WTC11 (cell line): ENCODE measurements at regions not wholly inside any gene's neighbourhood (a gene's known extent, or its start where the extent isn't known, plus 50 kb on each side); places are given as distances from the start of the nearest gene placed in this dataset.

Source experiments
- ATAC-seq: fragments of 200-7000 bp; cut with Tn5 transposase; 2 replicates; pipeline ENCODE4 v1.10.0; 2021; ENCODE audit warnings: mild to moderate bottlenecking, moderate library complexity
- CTCF ChIA-PET: fragments of 300-600 bp; sonication (Branson Sonifier 250); formaldehyde crosslinking; loops from one replicate; lab custom pipeline; 2021; ENCODE audit warnings: antibody characterized with exemption; lab: Charles Lee
- POLR2A ChIA-PET: fragments of 350-600 bp; sonication (Branson Sonifier 250); formaldehyde crosslinking; loops from one replicate; lab custom pipeline; 2021; ENCODE audit warnings: antibody characterized with exemption; lab: Charles Lee
- DNase-seq: peaks from one replicate; pipeline ENCODE4 v3.0.0; 2021; ENCODE audit warnings: low spot score
- H3K27ac Mint-ChIP-seq: 2 replicates; pipeline ENCODE4 v1.8.0; 2021; ENCODE audit warnings: mixed read lengths
- H3K27me3 Mint-ChIP-seq: 2 replicates; pipeline ENCODE4 v1.8.0; 2021; ENCODE audit warnings: low read depth, mild to moderate bottlenecking, moderate library complexity, mixed read lengths
- H3K36me3 Mint-ChIP-seq: 2 replicates; pipeline ENCODE4 v1.8.0; 2021; ENCODE audit warnings: mixed read lengths
- H3K4me1 Mint-ChIP-seq: 2 replicates; pipeline ENCODE4 v1.8.0; 2022; ENCODE audit warnings: mixed read lengths
- H3K4me3 Mint-ChIP-seq: 2 replicates; pipeline ENCODE4 v1.8.0; 2021; ENCODE audit warnings: mild to moderate bottlenecking, moderate library complexity, mixed read lengths
- H3K9me3 Mint-ChIP-seq: 2 replicates; pipeline ENCODE4 v1.8.0; 2021; ENCODE audit warnings: mixed read lengths
- ELF4 ChIP-seq: sonication (generic); formaldehyde crosslinking; IDR thresholded peaks from 2 replicates; pipeline ENCODE4 v1.8.1; 2022; ENCODE audit warnings: low read depth, mild to moderate bottlenecking, moderate library complexity, missing genetic modification reagents
- KAT7 ChIP-seq: sonication (generic); formaldehyde crosslinking; IDR thresholded peaks from 2 replicates; pipeline ENCODE4 v1.8.1; 2023; ENCODE audit warnings: missing genetic modification reagents, mild to moderate bottlenecking, borderline replicate concordance
- NR2C2 ChIP-seq: sonication (generic); formaldehyde crosslinking; IDR thresholded peaks from 2 replicates; pipeline ENCODE4 v1.8.0; 2022; ENCODE audit warnings: mild to moderate bottlenecking, missing genetic modification reagents
- RELA ChIP-seq: sonication (generic); formaldehyde crosslinking; IDR thresholded peaks from 2 replicates; pipeline ENCODE4 v1.8.1; 2022; ENCODE audit warnings: missing genetic modification reagents, mild to moderate bottlenecking, borderline replicate concordance
- SOX15 ChIP-seq: fragments of 250-450 bp; sonication (Bioruptor Pico); IDR thresholded peaks from 2 replicates; pipeline ENCODE4 v1.9.0; 2021; ENCODE audit warnings: mild to moderate bottlenecking
- SP1 ChIP-seq: sonication (generic); formaldehyde crosslinking; conservative IDR thresholded peaks from 2 replicates; pipeline ENCODE4 v1.8.1; 2022; ENCODE audit warnings: missing genetic modification reagents
- TEAD4 ChIP-seq: sonication (generic); formaldehyde crosslinking; IDR thresholded peaks from 2 replicates; pipeline ENCODE4 v1.8.0; 2022; ENCODE audit warnings: mild to moderate bottlenecking, missing genetic modification reagents
- ZNF219 ChIP-seq: sonication (generic); formaldehyde crosslinking; IDR thresholded peaks from 2 replicates; pipeline ENCODE4 v1.8.0; 2023; ENCODE audit warnings: missing genetic modification reagents, mild to moderate bottlenecking, borderline replicate concordance
- ZNF671 ChIP-seq: fragments of 250-450 bp; sonication (Bioruptor Pico); IDR thresholded peaks from 2 replicates; pipeline ENCODE4 v1.8.0; 2021; ENCODE audit warnings: mild to moderate bottlenecking
- TF ChIP-seq, protein P1 (sequence below): sonication (generic); formaldehyde crosslinking; IDR thresholded peaks from 2 replicates; pipeline ENCODE4 v1.8.1; 2022; ENCODE audit warnings: missing genetic modification reagents, borderline replicate concordance
- TF ChIP-seq, protein P2 (sequence below): fragments of 250-450 bp; sonication (Bioruptor Pico); IDR thresholded peaks from 2 replicates; pipeline ENCODE4 v1.9.0; 2021; ENCODE audit warnings: moderate library complexity, mild to moderate bottlenecking, inconsistent platforms, borderline replicate concordance
- TF ChIP-seq, protein P3 (sequence below): sonication (generic); formaldehyde crosslinking; IDR thresholded peaks from 2 replicates; pipeline ENCODE4 v1.8.1; 2023; ENCODE audit warnings: mild to moderate bottlenecking, missing genetic modification reagents, moderate library complexity
- TF ChIP-seq, protein P4 (sequence below): sonication (generic); formaldehyde crosslinking; conservative IDR thresholded peaks from 2 replicates; pipeline ENCODE4 v1.8.1; 2023; ENCODE audit warnings: mild to moderate bottlenecking, low read depth, missing genetic modification reagents, moderate library complexity
- TF ChIP-seq, protein P5 (sequence below): sonication (generic); formaldehyde crosslinking; IDR thresholded peaks from 2 replicates; pipeline ENCODE4 v1.8.0; 2022; ENCODE audit warnings: mild to moderate bottlenecking, missing genetic modification reagents
- TF ChIP-seq, protein P6 (sequence below): sonication (generic); formaldehyde crosslinking; IDR thresholded peaks from 2 replicates; pipeline ENCODE4 v1.8.1; 2022; ENCODE audit warnings: low read depth, mild to moderate bottlenecking, moderate library complexity, missing genetic modification reagents, borderline replicate concordance
- TF ChIP-seq, protein P7 (sequence below): sonication (generic); formaldehyde crosslinking; IDR thresholded peaks from 2 replicates; pipeline ENCODE4 v1.8.1; 2022; ENCODE audit warnings: mild to moderate bottlenecking, moderate library complexity, missing genetic modification reagents

DNA sequence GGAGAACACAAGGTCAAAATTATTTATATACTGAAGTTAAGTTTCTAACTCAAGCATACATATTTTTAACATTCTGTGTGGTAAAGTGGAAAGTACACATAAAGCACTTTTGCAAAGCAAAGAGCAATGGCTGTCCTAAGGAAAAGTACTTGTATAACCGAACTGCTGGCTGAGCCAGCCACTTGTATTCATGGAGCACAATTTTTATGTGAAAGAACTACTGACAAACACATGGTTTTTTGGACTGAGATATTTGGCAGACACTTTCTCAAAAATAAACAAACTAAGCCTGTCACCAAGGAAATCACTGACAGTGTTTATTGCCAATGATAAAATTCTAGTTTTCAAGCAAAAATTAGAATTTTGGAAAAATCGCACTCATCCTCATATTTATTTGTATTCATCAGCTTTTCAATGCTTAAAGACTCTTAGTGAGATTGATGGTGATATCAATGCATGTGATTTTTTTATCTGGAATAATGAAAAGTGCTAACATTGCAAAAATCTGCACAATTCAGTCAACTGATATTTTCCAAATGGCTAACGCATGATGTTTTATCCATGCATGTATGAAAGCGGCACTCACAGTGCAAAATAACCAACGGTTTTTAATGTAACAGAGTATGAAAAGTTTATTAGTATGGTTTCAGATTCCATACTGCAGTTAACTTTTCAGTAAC lies 125.3 kb downstream of the IPO8 start:
- no peak for ATAC-seq

DNA sequence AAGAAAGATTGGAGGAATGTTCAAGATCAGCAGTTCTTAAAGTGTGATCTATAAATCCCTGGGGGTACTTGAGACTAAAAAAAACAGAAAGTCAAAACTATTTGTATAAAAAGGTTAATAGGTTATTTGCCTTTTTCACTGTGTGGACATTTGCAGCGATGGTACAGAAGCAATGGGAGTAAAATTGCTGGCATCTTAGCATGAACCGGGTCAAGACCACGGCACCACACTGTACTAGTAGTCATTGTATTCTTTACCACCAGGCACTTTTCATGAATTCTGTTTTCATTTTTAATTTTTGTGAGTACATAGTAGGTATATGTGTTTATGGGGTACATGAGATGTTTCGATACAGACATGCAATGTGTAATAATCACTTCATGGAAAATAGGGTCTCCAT lies 126.2 kb downstream of the IPO8 start:
- no peak overlapping the region for H3K4me3 Mint-ChIP-seq
- peaks cover 23% of the 10 kb centered on the region for H3K9me3 Mint-ChIP-seq
- ChIA-PET CTCF (no interaction called here), POLR2A (no interaction called here)
- H3K4me1 Mint-ChIP-seq = no peaks in the 10 kb centered on the region
- TF ChIP-seq, protein P1, sequence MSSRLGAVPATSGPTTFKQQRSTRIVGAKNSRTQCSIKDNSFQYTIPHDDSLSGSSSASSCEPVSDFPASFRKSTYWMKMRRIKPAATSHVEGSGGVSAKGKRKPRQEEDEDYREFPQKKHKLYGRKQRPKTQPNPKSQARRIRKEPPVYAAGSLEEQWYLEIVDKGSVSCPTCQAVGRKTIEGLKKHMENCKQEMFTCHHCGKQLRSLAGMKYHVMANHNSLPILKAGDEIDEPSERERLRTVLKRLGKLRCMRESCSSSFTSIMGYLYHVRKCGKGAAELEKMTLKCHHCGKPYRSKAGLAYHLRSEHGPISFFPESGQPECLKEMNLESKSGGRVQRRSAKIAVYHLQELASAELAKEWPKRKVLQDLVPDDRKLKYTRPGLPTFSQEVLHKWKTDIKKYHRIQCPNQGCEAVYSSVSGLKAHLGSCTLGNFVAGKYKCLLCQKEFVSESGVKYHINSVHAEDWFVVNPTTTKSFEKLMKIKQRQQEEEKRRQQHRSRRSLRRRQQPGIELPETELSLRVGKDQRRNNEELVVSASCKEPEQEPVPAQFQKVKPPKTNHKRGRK (CRISPR knock-in tag) = no peak
- TF ChIP-seq SP1 (CRISPR knock-in tag) (no peak), ZNF671 (no peak), RELA (CRISPR knock-in tag) (no peak), ZNF219 (CRISPR knock-in tag) (no peak), TEAD4 (no peak), NR2C2 (CRISPR knock-in tag) (no peak), KAT7 (no peak), SOX15 (no peak)
- TF ChIP-seq, protein P2, sequence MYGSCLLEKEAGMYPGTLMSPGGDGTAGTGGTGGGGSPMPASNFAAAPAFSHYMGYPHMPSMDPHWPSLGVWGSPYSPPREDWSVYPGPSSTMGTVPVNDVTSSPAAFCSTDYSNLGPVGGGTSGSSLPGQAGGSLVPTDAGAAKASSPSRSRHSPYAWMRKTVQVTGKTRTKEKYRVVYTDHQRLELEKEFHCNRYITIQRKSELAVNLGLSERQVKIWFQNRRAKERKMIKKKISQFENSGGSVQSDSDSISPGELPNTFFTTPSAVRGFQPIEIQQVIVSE (CRISPR knock-in tag) = no peak
- TF ChIP-seq, protein P3, sequence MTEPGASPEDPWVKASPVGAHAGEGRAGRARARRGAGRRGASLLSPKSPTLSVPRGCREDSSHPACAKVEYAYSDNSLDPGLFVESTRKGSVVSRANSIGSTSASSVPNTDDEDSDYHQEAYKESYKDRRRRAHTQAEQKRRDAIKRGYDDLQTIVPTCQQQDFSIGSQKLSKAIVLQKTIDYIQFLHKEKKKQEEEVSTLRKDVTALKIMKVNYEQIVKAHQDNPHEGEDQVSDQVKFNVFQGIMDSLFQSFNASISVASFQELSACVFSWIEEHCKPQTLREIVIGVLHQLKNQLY = no peak
- TF ChIP-seq, protein P4, sequence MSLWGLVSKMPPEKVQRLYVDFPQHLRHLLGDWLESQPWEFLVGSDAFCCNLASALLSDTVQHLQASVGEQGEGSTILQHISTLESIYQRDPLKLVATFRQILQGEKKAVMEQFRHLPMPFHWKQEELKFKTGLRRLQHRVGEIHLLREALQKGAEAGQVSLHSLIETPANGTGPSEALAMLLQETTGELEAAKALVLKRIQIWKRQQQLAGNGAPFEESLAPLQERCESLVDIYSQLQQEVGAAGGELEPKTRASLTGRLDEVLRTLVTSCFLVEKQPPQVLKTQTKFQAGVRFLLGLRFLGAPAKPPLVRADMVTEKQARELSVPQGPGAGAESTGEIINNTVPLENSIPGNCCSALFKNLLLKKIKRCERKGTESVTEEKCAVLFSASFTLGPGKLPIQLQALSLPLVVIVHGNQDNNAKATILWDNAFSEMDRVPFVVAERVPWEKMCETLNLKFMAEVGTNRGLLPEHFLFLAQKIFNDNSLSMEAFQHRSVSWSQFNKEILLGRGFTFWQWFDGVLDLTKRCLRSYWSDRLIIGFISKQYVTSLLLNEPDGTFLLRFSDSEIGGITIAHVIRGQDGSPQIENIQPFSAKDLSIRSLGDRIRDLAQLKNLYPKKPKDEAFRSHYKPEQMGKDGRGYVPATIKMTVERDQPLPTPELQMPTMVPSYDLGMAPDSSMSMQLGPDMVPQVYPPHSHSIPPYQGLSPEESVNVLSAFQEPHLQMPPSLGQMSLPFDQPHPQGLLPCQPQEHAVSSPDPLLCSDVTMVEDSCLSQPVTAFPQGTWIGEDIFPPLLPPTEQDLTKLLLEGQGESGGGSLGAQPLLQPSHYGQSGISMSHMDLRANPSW (CRISPR knock-in tag) = no peak
- TF ChIP-seq, protein P5, sequence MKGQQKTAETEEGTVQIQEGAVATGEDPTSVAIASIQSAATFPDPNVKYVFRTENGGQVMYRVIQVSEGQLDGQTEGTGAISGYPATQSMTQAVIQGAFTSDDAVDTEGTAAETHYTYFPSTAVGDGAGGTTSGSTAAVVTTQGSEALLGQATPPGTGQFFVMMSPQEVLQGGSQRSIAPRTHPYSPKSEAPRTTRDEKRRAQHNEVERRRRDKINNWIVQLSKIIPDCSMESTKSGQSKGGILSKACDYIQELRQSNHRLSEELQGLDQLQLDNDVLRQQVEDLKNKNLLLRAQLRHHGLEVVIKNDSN = no peak
- no peak overlapping the region for H3K27ac Mint-ChIP-seq
- H3K36me3 Mint-ChIP-seq = no peaks in the 10 kb centered on the region
- DNase-seq = no peak
- no peak for ATAC-seq
- H3K27me3 Mint-ChIP-seq = no peaks in the 10 kb centered on the region

More for the DNA sequence above, 125.3 kb downstream of the IPO8 start:
- Mint-ChIP-seq H3K4me1 (no peaks in the 10 kb centered on the region), H3K27me3 (no peaks in the 10 kb centered on the region), H3K9me3 (peaks cover 21% of the 10 kb centered on the region), H3K36me3 (no peaks in the 10 kb centered on the region), H3K4me3 (no peak overlapping the region), H3K27ac (no peak overlapping the region)
- no peak for DNase-seq
- ChIA-PET POLR2A (no interaction called here), CTCF (no interaction called here)
- TF ChIP-seq, protein P6, sequence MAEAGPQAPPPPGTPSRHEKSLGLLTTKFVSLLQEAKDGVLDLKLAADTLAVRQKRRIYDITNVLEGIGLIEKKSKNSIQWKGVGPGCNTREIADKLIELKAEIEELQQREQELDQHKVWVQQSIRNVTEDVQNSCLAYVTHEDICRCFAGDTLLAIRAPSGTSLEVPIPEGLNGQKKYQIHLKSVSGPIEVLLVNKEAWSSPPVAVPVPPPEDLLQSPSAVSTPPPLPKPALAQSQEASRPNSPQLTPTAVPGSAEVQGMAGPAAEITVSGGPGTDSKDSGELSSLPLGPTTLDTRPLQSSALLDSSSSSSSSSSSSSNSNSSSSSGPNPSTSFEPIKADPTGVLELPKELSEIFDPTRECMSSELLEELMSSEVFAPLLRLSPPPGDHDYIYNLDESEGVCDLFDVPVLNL (CRISPR knock-in tag) = no peak

DNA sequence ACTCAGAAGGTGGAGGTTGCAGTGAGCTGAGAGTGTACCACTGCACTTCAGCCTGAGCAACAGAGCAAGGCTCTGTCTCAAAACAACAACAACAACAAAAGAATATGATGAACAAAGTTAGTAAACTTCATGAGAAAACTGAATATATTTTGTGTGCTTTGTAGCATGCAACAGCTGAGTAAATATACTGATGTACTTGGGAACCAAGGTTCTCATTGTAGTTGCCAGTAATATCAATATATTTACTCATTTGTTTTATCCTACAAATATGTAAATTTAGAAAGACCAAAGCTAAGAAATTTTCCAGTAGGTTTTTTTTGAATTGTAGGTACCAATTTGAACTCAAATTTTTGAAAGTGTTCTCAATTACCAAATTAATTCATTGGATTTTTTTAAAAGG lies 127.2 kb downstream of the IPO8 start:
- CTCF ChIA-PET = no interaction called here
- no peaks in the 10 kb centered on the region for H3K27me3 Mint-ChIP-seq
- no peak for ATAC-seq
- POLR2A ChIA-PET = no interaction called here
- no peak for DNase-seq
- H3K27ac Mint-ChIP-seq = no peak overlapping the region
- TF ChIP-seq, protein P7, sequence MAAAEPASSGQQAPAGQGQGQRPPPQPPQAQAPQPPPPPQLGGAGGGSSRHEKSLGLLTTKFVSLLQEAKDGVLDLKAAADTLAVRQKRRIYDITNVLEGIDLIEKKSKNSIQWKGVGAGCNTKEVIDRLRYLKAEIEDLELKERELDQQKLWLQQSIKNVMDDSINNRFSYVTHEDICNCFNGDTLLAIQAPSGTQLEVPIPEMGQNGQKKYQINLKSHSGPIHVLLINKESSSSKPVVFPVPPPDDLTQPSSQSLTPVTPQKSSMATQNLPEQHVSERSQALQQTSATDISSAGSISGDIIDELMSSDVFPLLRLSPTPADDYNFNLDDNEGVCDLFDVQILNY (CRISPR knock-in tag) = no peak
- TF ChIP-seq ELF4 (CRISPR knock-in tag) = no peak
- no peaks in the 10 kb centered on the region for H3K36me3 Mint-ChIP-seq
- no peaks in the 10 kb centered on the region for H3K4me1 Mint-ChIP-seq
- H3K9me3 Mint-ChIP-seq = peaks cover 23% of the 10 kb centered on the region
- H3K4me3 Mint-ChIP-seq = no peak overlapping the region
